Activated CD4-positive, alpha-beta T cell treated with anti-CD3 and anti-CD28 coated beads, Interleukin-2, amount 10 ng/mL, durations not matched to agents 24 days and 14 days (primary cell): ENCODE measurements at regions not wholly inside any gene's neighbourhood (a gene's known extent, or its start where the extent isn't known, plus 50 kb on each side); places are given as distances from the start of the nearest gene placed in this dataset.

ENCODE experiments used
- DNase-seq: peaks from one replicate; pipeline ENCODE4 v3.0.0; 2022
- H3K27ac Mint-ChIP-seq: one replicate; pipeline ENCODE4 v1.8.0; 2022; ENCODE audit warnings: mild to moderate bottlenecking, mixed read lengths
- H3K27me3 Mint-ChIP-seq: one replicate; pipeline ENCODE4 v1.8.0; 2022; ENCODE audit warnings: mixed read lengths
- H3K36me3 Mint-ChIP-seq: one replicate; pipeline ENCODE4 v1.8.0; 2022; ENCODE audit warnings: low read depth, mild to moderate bottlenecking, mixed read lengths
- H3K4me1 Mint-ChIP-seq: one replicate; pipeline ENCODE4 v1.8.0; 2021; ENCODE audit warnings: mixed read lengths
- H3K4me3 Mint-ChIP-seq: one replicate; pipeline ENCODE4 v1.8.0; 2022; ENCODE audit warnings: mild to moderate bottlenecking, moderate library complexity, mixed read lengths
- H3K9me3 Mint-ChIP-seq: one replicate; pipeline ENCODE4 v1.8.0; 2021; ENCODE audit warnings: mixed read lengths
- intact Hi-C: fragments of 100-400 bp; cut with micrococcal nuclease; formaldehyde crosslinking; loops from one replicate; pipeline ENCODE4 v1.15.1; 2023

- H3K9me3 Mint-ChIP-seq = peaks cover 4% of the 10 kb centered on the region
- DNase-seq = no peak
- intact Hi-C loops = no loop called here
- H3K4me1 Mint-ChIP-seq = no peaks in the 10 kb centered on the region
- no peak overlapping the region for H3K27ac Mint-ChIP-seq
- no peak overlapping the region for H3K4me3 Mint-ChIP-seq
- no peaks in the 10 kb centered on the region for H3K27me3 Mint-ChIP-seq
- no peaks in the 10 kb centered on the region for H3K36me3 Mint-ChIP-seq
Observed at GRCh38 chr10:53269482-53269881, 496.9 kb upstream of the MBL2 start.

GRCh38 chr10:53260213-53260612 lies 487.6 kb upstream of the MBL2 start:
- Mint-ChIP-seq H3K27ac (no peak overlapping the region), H3K4me3 (no peak overlapping the region), H3K36me3 (no peaks in the 10 kb centered on the region), H3K9me3 (peaks cover 5% of the 10 kb centered on the region), H3K27me3 (no peaks in the 10 kb centered on the region), H3K4me1 (no peaks in the 10 kb centered on the region)
- DNase-seq = no peak
- intact Hi-C loops = no loop called here

- Mint-ChIP-seq H3K27me3 (no peaks in the 10 kb centered on the region), H3K4me3 (no peak overlapping the region), H3K36me3 (no peaks in the 10 kb centered on the region), H3K9me3 (peaks cover 5% of the 10 kb centered on the region), H3K4me1 (no peaks in the 10 kb centered on the region), H3K27ac (no peak overlapping the region)
- no peak for DNase-seq
- intact Hi-C loops = no loop called here
Observed at GRCh38 chr10:53256623-53257022, 484.0 kb upstream of the MBL2 start.

GRCh38 chr10:53255661-53256205 lies 483.1 kb upstream of the MBL2 start:
- Mint-ChIP-seq H3K27me3 (no peaks in the 10 kb centered on the region), H3K4me3 (no peak overlapping the region), H3K9me3 (peaks cover 5% of the 10 kb centered on the region), H3K36me3 (no peaks in the 10 kb centered on the region), H3K27ac (no peak overlapping the region), H3K4me1 (no peaks in the 10 kb centered on the region)
- no peak for DNase-seq
- intact Hi-C loops = no loop called here

- no peaks in the 10 kb centered on the region for H3K4me1 Mint-ChIP-seq
- no peak for DNase-seq
- intact Hi-C loops = no loop called here
- H3K9me3 Mint-ChIP-seq = peaks cover 4% of the 10 kb centered on the region
- H3K36me3 Mint-ChIP-seq = no peaks in the 10 kb centered on the region
- no peak overlapping the region for H3K27ac Mint-ChIP-seq
- H3K27me3 Mint-ChIP-seq = no peaks in the 10 kb centered on the region
- H3K4me3 Mint-ChIP-seq = no peak overlapping the region
Observed at GRCh38 chr10:53253221-53253620, 480.6 kb upstream of the MBL2 start.

GRCh38 chr10:53239873-53240272 lies 467.3 kb upstream of the MBL2 start:
- H3K27ac Mint-ChIP-seq = no peak overlapping the region
- H3K27me3 Mint-ChIP-seq = no peaks in the 10 kb centered on the region
- H3K9me3 Mint-ChIP-seq = no peaks in the 10 kb centered on the region

GRCh38 chr10:53236941-53237340 lies 464.4 kb upstream of the MBL2 start:
- H3K36me3 Mint-ChIP-seq = no peaks in the 10 kb centered on the region
- H3K9me3 Mint-ChIP-seq = no peaks in the 10 kb centered on the region
- intact Hi-C loops = no loop called here
- no peak overlapping the region for H3K4me3 Mint-ChIP-seq
- no peak for DNase-seq
- H3K4me1 Mint-ChIP-seq = no peaks in the 10 kb centered on the region
- H3K27me3 Mint-ChIP-seq = no peaks in the 10 kb centered on the region
- H3K27ac Mint-ChIP-seq = no peak overlapping the region

More at GRCh38 chr10:53239873-53240272, 467.3 kb upstream of the MBL2 start:
- DNase-seq = no peak
- H3K4me1 Mint-ChIP-seq = no peaks in the 10 kb centered on the region
- no peaks in the 10 kb centered on the region for H3K36me3 Mint-ChIP-seq
- H3K4me3 Mint-ChIP-seq = no peak overlapping the region
- intact Hi-C loops = no loop called here

- no peak overlapping the region for H3K27ac Mint-ChIP-seq
- DNase-seq = no peak
- intact Hi-C loops = no loop called here
- H3K9me3 Mint-ChIP-seq = no peaks in the 10 kb centered on the region
- no peak overlapping the region for H3K4me3 Mint-ChIP-seq
- no peaks in the 10 kb centered on the region for H3K4me1 Mint-ChIP-seq
- no peaks in the 10 kb centered on the region for H3K27me3 Mint-ChIP-seq
- H3K36me3 Mint-ChIP-seq = no peaks in the 10 kb centered on the region
Observed at GRCh38 chr10:53233749-53234148, 461.2 kb upstream of the MBL2 start.

- no peaks in the 10 kb centered on the region for H3K36me3 Mint-ChIP-seq
- intact Hi-C loops = no loop called here
- no peak overlapping the region for H3K27ac Mint-ChIP-seq
Observed at GRCh38 chr10:53230651-53231050, 458.1 kb upstream of the MBL2 start.

GRCh38 chr10:53223851-53224250 lies 451.3 kb upstream of the MBL2 start:
- intact Hi-C loops = no loop called here
- Mint-ChIP-seq H3K36me3 (no peaks in the 10 kb centered on the region), H3K4me3 (no peak overlapping the region), H3K4me1 (no peaks in the 10 kb centered on the region), H3K9me3 (no peaks in the 10 kb centered on the region), H3K27me3 (no peaks in the 10 kb centered on the region), H3K27ac (no peak overlapping the region)
- DNase-seq = no peak

More at GRCh38 chr10:53230651-53231050, 458.1 kb upstream of the MBL2 start:
- H3K27me3 Mint-ChIP-seq = no peaks in the 10 kb centered on the region
- no peaks in the 10 kb centered on the region for H3K9me3 Mint-ChIP-seq
- no peak for DNase-seq
- no peaks in the 10 kb centered on the region for H3K4me1 Mint-ChIP-seq
- H3K4me3 Mint-ChIP-seq = no peak overlapping the region

- no peak overlapping the region for H3K27ac Mint-ChIP-seq
- no peaks in the 10 kb centered on the region for H3K9me3 Mint-ChIP-seq
- intact Hi-C loops = no loop called here
- H3K4me1 Mint-ChIP-seq = no peaks in the 10 kb centered on the region
- DNase-seq = no peak
- no peaks in the 10 kb centered on the region for H3K27me3 Mint-ChIP-seq
- H3K36me3 Mint-ChIP-seq = no peaks in the 10 kb centered on the region
- H3K4me3 Mint-ChIP-seq = no peak overlapping the region
Observed at GRCh38 chr10:53222806-53223205, 450.2 kb upstream of the MBL2 start.

GRCh38 chr10:53209944-53210611 lies 437.5 kb upstream of the MBL2 start:
- H3K27ac Mint-ChIP-seq = no peak overlapping the region
- H3K27me3 Mint-ChIP-seq = no peaks in the 10 kb centered on the region
- no peaks in the 10 kb centered on the region for H3K36me3 Mint-ChIP-seq
- no peak overlapping the region for H3K4me3 Mint-ChIP-seq
- intact Hi-C loops = no loop called here
- no peak for DNase-seq
- H3K4me1 Mint-ChIP-seq = no peaks in the 10 kb centered on the region
- no peaks in the 10 kb centered on the region for H3K9me3 Mint-ChIP-seq

- Mint-ChIP-seq H3K36me3 (no peaks in the 10 kb centered on the region), H3K27ac (no peak overlapping the region), H3K9me3 (no peaks in the 10 kb centered on the region), H3K4me3 (no peak overlapping the region), H3K4me1 (no peaks in the 10 kb centered on the region), H3K27me3 (no peaks in the 10 kb centered on the region)
- no peak for DNase-seq
- intact Hi-C loops = no loop called here
Observed at GRCh38 chr10:53183733-53184132, 411.1 kb upstream of the MBL2 start.

GRCh38 chr10:53177468-53177867 lies 404.9 kb upstream of the MBL2 start:
- intact Hi-C loops = no loop called here
- DNase-seq = no peak
- no peaks in the 10 kb centered on the region for H3K36me3 Mint-ChIP-seq
- H3K27me3 Mint-ChIP-seq = no peaks in the 10 kb centered on the region
- no peak overlapping the region for H3K27ac Mint-ChIP-seq
- H3K4me3 Mint-ChIP-seq = no peak overlapping the region
- H3K4me1 Mint-ChIP-seq = no peaks in the 10 kb centered on the region
- no peaks in the 10 kb centered on the region for H3K9me3 Mint-ChIP-seq

GRCh38 chr10:53166325-53166724 lies 393.7 kb upstream of the MBL2 start:
- Mint-ChIP-seq H3K9me3 (no peaks in the 10 kb centered on the region), H3K36me3 (no peaks in the 10 kb centered on the region), H3K4me3 (no peak overlapping the region), H3K27me3 (no peaks in the 10 kb centered on the region), H3K4me1 (no peaks in the 10 kb centered on the region), H3K27ac (no peak overlapping the region)
- DNase-seq = no peak
- intact Hi-C loops = no loop called here
